ENCODE measurements at regions not wholly inside any gene's neighbourhood (a gene's known extent, or its start where the extent isn't known, plus 50 kb on each side); places are given as distances from the start of the nearest gene placed in this dataset.

GRCh38 chr2:239769554-239770245 is 255.4 kb downstream of the NDUFA10 start:
- TF ChIP-seq ZFP30 (CRISPR knock-in tag; IDR thresholded peaks at IDR 0.05): no peak
- no peak for TF ChIP-seq ARNTL (CRISPR knock-in tag; IDR thresholded peaks at IDR 0.05; ENCODE audit: borderline replicate concordance, low read depth)
- no peak for TF ChIP-seq TCF4 (CRISPR knock-in tag; IDR thresholded peaks at IDR 0.05; ENCODE audit: borderline replicate concordance)
- TF ChIP-seq TSHZ2 (CRISPR knock-in tag; IDR thresholded peaks at IDR 0.05): no peak
- no peak for TF ChIP-seq RARB (CRISPR knock-in tag; IDR thresholded peaks at IDR 0.05)
- TF ChIP-seq PPARA (CRISPR knock-in tag; IDR thresholded peaks at IDR 0.05; ENCODE audit: borderline replicate concordance): no peak
- no peak for TF ChIP-seq BACH2 (CRISPR knock-in tag; IDR thresholded peaks at IDR 0.05; ENCODE audit: borderline replicate concordance)
- TF ChIP-seq ZNF565 (CRISPR knock-in tag; conservative IDR thresholded peaks at IDR 0.05; ENCODE audit: low read depth): no peak
